CD4-positive, alpha-beta T cell treated with Interleukin-15 for 4 hours (primary cell): ENCODE measurements at regions not wholly inside any gene's neighbourhood (a gene's known extent, or its start where the extent isn't known, plus 50 kb on each side); places are given as distances from the start of the nearest gene placed in this dataset.

Experiments used
- DNase-seq: peaks from one replicate; pipeline ENCODE4 v3.0.0-alpha.2; 2020; ENCODE audit warnings: low spot score

DNA sequence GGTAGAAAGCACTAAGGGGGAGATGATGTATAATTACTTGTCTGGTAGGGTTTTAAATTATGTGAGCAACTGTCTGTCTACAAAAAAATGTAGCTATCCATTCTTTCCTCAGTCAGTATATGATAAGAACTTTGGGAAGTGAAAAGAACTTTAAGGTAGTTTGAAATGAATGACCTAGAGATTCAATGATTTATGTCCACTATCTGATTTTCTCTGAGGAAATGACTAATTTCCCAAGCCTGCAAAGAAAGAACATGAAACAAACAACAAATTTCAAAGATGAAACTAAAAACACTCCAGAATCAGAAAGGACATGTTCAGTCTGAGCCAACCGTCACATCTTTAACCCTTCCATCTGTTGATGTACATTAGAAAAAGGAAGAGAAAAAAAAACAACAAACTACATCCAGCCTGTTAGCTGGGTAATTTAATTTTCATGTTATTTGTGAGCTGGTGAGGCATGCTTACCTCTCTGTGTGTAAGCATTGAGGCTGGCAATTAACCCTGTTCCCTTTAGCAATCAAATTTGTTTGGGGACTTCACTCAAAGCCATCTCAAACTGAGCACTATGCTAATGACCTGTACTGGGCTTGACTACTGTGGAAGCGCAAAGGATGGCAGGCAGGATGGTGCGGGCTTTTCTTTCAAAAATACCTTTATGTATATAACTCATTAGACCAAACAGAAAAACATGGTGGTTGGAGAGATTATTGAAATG, 220.1 kb downstream of the TUSC7 start:
- no peak for DNase-seq

DNA sequence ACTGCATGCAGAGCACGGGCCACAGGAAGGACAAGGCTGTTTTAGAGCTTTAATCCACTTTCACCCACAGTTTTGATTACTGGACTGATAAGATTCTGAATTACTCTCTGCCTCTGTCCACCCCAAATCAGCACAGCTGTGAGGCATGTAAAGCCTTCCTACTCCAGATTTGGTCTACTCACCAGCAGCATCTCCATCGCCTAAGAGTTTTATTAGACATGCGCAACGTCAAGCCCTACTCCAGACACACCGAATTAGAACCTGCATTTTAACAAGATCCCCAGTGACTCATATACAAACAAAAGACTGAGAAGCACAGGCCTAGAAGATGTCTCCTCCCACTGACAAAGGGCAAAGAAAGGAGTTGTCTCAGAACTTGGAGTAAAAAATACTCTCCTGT, 221.2 kb downstream of the TUSC7 start:
- DNase-seq, result no peak

DNA sequence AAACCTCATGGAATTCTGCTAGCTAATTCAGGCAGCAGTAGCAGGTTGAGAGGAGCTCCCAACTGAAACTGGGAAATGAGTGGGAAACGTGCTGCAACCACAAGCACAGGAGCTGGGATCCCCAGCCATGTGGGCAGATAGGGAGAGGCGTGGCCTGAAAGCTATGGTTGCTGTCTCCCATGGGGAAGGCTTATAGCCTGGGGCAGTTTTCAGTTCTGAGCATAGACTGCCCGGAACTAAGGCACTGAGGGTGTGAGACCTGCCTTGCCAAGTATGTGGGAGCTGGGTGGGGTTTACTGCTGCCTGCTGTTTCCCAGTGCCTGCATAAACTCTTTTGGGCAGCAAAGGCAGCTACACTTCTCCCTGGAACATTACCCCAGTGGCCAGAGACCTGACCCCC, 229.5 kb downstream of the TUSC7 start:
- DNase-seq, result no peak

DNA sequence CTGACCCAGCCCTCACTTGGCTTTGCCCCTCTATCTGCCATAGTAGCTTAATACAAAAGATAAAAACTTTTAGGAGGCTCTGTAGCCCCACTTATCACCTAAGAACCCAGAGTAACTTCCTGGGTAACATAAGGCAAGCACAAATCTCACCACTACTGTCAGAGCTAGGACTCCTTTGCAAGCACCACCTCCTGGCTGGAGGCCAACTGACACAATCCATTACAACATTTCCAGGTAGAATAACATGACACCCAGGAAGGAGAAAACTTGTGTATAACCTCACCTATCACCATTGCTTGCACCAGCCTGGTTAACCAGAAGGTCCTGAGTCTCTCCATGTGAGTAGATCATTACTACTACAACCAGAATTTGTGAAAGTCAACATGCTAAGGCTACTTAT, 230.0 kb downstream of the TUSC7 start:
- DNase-seq, result no peak

DNA sequence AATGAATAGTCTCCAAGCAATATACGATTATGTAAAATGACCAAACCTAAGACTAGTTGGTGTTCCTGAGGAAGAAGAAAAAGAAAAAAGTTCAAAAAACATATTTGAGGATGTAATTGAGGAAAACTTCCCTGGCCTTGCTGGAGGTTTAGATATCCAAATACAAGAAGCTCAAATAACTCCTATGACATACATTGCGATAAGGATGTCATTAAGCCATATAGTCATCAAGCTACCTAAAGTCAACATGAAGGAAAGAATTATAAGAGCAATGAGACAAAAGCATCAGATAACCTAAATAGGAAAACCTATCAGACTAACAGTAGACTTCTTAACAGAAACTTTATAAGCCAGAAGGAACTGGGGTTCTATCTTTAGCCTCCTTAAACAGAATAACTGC, 231.1 kb downstream of the TUSC7 start:
- DNase-seq, result no peak

DNA sequence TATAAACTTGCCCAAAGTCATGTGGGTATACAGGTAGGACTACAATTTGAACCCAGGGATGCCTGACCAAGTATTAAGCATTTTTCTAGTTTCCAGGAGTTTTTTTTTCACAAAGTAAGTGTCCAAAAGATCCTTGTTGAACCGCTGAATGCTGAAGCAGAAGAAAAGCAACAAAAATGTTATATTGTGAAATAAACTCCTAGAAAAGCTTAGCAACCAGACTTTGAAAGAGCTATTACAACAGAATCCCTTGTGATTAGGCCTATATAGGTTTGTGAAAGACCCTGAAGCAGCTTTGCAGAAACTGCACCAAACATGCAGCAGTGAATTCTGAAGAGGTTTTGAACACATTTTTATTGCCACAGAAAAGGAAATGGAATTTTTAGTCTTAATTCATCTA, 236.8 kb downstream of the TUSC7 start:
- no peak for DNase-seq

DNA sequence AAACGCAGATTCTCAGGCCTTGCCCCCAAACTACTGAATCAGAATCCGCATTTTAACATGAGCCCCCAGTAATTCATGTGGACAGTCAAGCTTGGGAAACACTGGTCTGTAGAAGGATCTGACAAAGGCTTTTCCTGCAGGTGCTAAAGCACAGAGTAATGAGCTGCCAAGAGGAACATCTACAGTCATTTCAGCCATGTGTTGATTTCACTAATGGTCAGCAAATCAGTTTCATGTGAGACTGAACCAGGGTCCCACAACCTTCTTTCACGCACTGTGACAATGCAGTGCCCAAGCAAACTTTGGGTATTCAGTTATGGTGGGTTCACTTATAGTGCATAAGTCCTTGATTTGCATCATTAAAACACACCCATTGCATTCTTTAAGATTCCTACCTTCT, 237.6 kb downstream of the TUSC7 start:
- no peak for DNase-seq

DNA sequence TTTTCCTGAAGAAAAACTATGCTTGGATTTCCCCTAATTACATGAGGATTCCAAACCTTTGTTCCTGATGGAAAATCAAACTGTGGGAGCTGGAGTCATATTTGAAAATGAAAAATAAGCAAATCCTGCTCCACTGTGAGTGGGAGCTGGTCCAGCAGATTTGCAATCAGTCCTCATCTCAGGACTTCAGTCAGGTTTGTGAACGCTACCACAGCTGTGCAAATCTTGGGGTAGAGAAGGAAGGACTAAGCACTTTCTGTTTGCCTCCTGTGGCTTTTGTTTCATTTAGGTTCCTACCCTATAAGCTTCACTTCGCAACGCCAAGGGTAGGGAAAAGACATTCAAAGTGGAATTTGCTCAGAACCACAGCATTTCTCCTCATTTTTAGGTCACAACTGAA, 238.2 kb downstream of the TUSC7 start:
- DNase-seq, result no peak

DNA sequence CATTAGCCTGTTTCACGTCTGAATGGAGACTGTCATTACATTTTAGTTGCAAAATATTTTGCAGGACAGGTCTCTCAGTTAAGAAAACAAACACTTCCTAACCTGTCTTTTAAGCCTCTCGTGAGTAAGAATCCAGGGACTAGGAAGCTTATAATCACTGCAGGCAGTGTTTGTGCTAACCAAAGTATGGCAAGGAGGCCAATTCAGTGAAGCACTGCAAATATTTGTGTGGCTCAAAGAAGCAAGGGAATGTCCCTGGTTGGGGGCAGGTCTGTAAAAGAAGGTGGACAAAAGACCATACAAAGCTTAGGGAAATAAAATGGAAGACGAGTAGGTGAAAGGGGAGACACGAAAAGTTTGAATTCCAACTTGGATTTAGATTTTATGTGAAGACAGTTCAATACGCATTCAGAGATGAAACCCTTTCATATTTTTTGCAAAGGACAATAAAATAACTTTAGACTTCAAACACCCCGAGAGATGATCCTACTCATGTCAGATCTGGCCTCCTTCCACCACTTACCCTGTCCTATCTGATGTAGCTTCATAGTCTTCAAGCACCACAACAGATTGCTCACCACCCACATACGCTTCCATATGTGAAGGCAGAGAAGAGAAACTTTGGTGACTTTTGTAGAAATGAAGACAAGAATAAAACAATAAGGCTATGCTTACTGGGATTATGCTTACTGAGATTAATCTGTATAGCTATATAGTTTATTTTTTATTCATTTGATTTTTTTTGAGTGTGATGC, 240.9 kb downstream of the TUSC7 start:
- DNase-seq, result no peak

DNA sequence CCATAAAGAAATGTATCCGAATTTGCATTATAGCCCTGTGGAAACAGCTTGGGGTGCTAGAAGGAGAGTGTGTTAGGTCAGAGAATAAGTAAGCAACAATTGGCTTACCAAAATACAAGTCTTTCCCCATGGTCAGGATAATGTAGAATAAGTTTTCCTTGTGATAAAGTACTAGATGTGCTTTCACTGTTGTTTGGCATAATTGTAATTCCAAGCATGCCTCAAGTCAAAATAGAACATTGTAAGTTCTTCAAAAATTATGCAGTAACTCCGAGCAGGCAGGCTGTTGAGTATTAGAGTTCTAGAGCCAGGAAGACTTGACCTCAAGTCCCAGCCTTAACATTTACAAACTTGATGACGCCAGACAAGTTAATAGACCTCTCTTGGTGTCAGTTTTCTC, 242.0 kb downstream of the TUSC7 start:
- DNase-seq, result no peak

DNA sequence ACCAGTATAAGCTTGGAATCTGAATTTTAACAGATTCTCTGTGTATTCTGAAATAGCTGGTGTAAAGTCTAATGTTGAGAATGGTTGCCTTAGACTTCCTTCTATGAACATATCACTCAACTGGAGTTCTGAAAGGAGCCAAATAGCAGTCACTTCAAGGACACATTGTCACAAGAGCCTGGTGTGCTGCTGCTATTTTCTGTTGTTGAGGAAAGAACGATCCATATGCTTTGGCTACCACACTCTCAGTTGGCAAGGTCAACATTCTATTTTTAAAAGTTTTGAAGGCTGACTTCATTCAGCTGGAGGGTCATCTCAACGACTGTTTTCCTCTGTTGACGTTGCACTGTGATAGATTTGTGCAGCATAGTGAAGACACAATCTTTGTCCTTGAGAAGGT, 248.7 kb downstream of the TUSC7 start:
- no peak for DNase-seq

DNA sequence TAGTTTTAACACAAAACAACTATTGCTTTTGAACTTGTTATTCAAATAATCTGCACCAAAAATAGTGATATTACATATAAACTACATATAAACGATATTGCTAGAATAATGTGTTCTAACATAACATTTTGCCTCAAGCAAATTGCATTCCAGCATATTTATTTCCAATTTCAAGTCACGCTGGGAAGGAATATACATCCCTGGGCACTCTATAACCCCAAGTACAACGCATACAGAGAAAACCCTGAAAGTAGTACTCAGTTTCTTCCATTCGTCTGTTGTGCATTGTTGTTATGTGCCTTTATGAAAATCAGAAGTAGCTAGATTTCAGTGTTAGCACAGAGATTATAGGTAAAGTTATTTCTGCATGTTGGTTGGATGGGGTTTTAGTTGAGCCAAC, 251.5 kb downstream of the TUSC7 start:
- no peak for DNase-seq

DNA sequence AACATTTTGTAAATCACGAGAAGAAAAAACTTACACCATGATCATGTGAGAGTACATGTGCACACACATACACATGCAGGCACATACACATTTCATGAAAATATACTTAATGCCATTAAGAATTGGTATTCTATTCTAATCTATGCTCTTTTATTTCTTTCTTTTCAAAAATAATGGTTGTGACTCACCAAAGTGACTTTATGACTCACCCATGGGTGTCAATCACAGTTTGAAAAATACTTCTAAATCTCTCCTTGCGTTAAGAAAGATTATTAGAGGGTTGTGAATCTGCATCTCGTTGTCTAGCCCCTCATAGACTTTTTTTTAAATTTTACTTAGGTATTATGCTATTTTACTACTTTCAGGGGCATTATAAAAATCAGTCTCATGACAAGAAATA, 254.2 kb downstream of the TUSC7 start:
- DNase-seq, result no peak

DNA sequence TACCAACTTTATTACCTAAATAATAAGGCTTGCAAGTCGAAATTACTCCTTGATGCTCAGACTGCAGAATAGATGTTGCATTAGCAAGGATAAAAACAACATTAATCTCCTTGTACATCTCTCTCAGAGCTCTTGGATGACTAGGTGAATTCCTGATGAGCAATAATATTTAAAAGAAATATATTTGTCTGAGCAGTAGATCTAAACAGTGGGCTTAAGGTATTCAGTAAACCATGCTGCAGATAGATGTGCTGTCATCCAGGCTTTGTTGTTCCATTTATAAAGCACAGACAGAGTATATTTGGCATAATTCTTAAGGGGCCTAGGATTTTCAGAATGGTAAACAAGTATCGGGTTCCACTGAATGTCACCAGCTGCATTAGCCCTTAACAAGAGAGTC, 257.1 kb downstream of the TUSC7 start:
- DNase-seq, result no peak

DNA sequence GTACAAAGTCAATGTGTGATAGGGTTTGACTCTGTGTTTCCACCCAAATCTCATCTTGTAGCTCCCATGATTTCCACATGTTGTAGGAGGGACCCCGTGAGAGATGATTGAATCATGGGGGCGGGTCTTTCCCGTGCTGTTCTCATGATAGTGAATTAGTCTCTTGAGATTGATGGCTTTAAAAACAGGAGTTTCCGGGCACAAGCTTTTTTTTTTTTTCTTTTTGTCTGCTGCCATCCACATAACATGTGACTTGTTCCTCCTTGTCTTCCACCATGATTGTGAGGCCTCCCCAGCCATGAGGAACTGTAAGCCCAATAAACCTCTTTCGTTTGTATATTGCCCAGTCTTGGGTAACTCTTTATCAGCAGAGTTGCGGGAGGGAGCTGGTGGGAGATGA, 259.6 kb downstream of the TUSC7 start:
- DNase-seq, result no peak

DNA sequence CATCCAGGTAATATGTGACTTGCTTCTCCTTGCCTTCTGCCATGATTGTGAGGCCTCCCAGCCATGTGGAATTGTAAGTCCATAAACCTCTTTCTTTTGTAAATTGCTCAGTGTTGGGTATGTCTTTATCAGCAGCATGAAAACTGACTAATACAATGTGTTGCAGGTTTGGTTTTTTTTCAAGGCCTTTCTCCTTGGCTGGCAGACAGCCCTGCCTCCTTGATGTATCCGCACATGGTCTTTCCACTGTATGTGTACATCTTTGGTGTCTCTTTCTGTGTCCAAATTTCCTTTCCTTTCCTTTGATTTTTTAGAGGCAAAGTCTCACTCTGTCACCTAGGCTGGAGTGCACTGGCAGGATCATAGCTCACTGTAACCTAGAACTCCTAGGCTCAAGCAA, 260.1 kb downstream of the TUSC7 start:
- DNase-seq, result no peak

DNA sequence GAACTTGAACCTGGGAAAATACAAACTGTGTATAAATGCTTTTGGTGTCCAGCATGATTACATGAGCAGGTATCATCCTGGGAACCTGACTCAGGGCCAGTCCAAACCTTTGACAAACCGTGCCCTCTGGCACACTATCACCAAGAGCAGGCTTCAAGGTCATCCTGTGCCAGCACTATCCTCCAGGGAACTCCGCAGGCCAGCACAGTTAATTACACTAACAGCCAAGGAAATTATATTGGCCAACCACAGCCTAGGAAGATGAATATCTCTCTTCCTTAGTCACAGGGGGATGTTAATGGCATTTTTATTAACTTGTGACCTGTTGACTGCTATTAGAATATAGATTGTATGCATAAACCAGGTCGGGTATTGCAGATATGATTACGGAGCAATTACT, 262.0 kb downstream of the TUSC7 start:
- DNase-seq, result no peak

DNA sequence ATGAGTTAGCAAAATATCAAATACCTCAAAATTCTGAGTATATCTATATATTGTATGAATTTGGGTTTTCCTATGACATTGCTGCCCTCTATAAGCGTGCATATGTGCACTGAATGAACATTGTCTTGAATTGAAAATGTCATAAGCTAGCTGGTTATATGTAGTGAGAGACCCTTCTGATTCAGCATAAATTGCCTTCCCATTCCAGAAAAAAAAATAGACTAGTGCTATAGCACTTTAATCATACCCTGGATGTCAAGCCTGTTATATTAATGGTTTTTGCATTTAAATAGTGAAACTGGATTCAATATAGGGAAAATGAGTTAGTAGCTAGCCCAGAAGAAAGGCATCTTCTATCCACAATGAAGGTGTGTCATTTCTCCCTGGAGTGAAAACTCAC, 265.1 kb downstream of the TUSC7 start:
- no peak for DNase-seq

DNA sequence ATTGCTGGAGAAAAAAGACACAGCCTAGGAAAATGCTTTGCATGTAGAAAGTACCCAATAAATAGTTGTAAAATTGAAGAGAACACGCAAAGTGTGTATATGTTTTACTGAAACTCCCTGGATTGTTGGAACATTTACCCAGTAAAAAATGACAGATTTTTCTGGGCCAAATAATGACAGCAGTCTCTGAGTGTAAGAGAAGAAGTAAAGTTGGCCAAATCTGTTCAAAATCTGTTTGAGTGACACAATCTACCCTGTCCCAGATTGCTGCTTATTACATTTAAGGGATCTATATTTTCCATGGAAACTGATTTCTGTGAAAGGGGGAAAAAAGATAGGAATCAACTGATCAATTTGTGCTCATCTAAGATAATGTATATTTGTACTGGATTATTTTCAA, 267.9 kb downstream of the TUSC7 start:
- DNase-seq, result no peak

DNA sequence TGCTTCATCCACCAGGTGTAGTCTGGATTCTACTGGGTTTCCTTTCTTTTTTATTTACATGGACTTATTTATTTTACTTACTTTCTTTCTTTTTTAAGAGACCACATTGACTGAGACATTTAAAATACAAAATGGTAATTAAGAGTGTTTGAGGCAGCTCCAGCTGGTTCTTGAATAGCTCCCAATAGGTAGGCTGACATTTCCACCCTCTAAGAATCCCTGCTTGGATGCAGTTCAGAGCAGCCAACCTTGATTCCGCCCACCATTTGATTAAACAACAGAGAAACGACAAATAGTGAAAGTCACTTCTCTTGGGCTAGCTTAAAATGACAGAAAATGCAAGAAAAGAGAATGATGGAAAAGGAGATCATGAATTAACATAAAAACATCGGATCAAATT, 270.5 kb downstream of the TUSC7 start:
- no peak for DNase-seq

DNA sequence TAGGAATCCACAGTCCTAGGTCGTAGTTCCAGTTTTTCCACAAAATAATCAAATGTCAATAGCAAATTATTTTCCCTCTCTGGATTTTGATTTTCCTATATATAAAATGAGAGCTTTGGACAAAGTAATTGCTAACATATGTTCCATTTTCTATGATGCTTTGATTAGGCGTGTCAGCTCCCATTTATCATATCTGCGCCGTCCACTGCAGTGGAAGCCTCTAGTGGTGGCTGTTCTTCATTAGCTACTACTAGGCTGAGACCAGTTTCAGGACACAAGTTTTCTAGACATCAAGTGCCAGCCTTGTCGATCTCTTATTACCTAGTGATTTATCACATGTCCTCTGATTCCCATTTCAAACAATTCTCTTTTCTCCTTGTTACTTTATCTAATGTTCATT, 271.5 kb downstream of the TUSC7 start:
- no peak for DNase-seq

DNA sequence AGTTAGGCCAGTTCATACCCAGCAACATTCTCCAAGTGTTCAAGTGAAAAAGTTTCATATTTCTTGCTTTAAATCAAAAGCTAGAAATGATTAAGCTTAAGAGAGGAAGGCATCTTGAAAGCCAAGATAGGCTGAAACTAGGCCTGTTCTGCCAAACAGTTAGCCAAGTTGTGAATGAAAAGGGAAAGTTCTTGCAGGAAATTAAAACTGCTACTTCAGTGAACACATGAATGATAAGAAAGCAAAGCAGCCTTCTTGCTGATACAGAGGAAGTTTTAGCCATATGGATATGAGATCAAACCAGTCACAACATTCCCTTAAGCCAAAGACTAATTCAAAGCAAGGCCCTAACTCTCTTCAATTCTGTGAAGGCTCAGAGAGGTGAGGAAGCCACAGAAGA, 274.7 kb downstream of the TUSC7 start:
- no peak for DNase-seq

DNA sequence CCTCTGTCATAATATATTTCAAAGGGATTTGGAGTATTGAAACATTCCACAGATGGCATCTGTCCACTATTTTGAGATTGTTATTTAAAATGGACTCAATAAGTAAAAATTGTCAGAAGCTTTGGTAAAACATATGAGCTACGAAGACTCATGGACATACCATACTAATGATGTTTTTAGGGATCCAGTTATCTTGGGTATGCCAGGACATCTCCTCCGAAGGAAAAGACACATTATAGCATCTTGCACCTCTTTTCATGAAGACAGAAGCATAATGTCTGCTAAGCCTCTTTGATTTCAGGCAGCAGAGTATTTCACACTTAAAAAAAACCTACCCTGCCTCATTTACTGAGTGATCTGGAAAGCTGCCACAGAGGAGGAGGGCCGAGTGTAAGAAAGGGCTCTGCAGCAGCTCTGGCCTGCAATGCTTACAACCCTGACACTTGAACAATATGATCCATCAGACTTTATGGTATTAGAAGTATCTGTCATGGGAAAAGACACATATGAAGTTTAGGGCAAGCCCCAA, 284.8 kb downstream of the TUSC7 start:
- no peak for DNase-seq

DNA sequence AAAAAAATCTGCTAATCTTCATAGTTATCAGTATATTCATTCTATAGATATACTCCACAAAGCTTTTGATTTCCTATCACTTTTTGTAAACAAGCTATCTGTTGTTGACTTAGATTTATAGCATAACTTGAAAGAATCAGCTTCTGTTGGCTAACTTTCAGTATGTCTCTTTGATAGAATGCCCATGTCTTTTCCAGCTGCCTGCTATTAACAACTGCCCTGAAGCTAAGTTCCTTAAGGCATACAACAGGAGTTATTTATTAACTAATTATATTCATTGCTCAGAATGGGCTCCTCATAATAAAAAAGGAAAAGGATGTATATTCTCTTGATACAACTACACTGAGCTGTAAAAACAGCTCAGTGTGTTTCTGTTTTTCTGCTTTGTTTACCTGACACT, 293.9 kb downstream of the TUSC7 start:
- no peak for DNase-seq
